HepG2 (cell line): ENCODE measurements at regions not wholly inside any gene's neighbourhood (a gene's known extent, or its start where the extent isn't known, plus 50 kb on each side); places are given as distances from the start of the nearest gene placed in this dataset.

Source experiments
- ATAC-seq: fragments of 200-7000 bp; cut with Tn5 transposase; 3 replicates; pipeline ENCODE4 v1.9.1; 2020; ENCODE audit warnings: mild to moderate bottlenecking, moderate library complexity
- BruUV-seq: library from RNA; stranded (reverse); fragments of 400-500 nt; replicated peaks from 2 replicates; lab custom pipeline; 2021; lab: Mats Ljungman, UMichigan
- CTCF ChIA-PET: fragments of 300-600 bp; formaldehyde crosslinking; extraction: SDS; loops from one replicate; lab custom pipeline; 2021; ENCODE audit warnings: low total read pairs, inconsistent platforms, low intra/inter-chr PET ratio; lab: Yijun Ruan, JAX
- POLR2A ChIA-PET: fragments of 350-600 bp; sonication (Branson Sonifier 250); formaldehyde crosslinking; loops from one replicate; lab custom pipeline; 2020; ENCODE audit warnings: antibody characterized with exemption, inconsistent platforms; lab: Yijun Ruan, JAX
- DNase-seq: peaks from one replicate; pipeline ENCODE4 v3.0.0-alpha.2; 2015; ENCODE audit warnings: low spot score
- FAIRE-seq: peaks from 3 replicates; lab custom pipeline; 2011; peaks lifted over from hg19 to GRCh38; lab: Jason Lieb, UNC
- H2AFZ ChIP-seq: one replicate; pipeline ENCODE4 v1.6.1; 2011; ENCODE audit warnings: low read length, inconsistent platforms
- H3K27ac ChIP-seq: fragments of 300-600 bp; 3 replicates; pipeline ENCODE4 v1.8.0; 2011; ENCODE audit warnings: mixed run types, mild to moderate bottlenecking, mixed read lengths, low read length, inconsistent platforms; ENCODE audit not compliant: insufficient read depth; ENCODE audit errors: extremely low read length
- H3K27me3 ChIP-seq, 2 experiments: fragments of 200-600 bp in 1 of 2; 2 replicates in 1 of 2; 3 replicates in 1 of 2; pipeline versions ENCODE4 v1.6.0 to v1.8.0; 2011; ENCODE audit warnings: low read length in 2 of 2, mild to moderate bottlenecking in 2 of 2, moderate library complexity in 2 of 2, inconsistent platforms in 1 of 2; ENCODE audit not compliant: insufficient read depth in 2 of 2, control insufficient read depth in 1 of 2
- H3K36me3 ChIP-seq, 2 experiments: fragments of 200-600 bp in 1 of 2; replicated peaks in 1 of 2; 2 replicates in 1 of 2; 3 replicates in 1 of 2; pipeline versions ENCODE4 v1.5.1 to v1.8.0; 2011; ENCODE audit warnings: low read length in 2 of 2, inconsistent platforms in 1 of 2; ENCODE audit not compliant: insufficient read depth in 2 of 2, control insufficient read depth in 1 of 2
- H3K4me1 ChIP-seq: 2 replicates; pipeline ENCODE4 v1.5.1; 2012; ENCODE audit warnings: low read length, inconsistent platforms; ENCODE audit not compliant: insufficient read depth
- H3K4me2 ChIP-seq: 2 replicates; pipeline ENCODE4 v1.6.0; 2011; ENCODE audit warnings: low read depth, low read length, inconsistent platforms
- H3K4me3 ChIP-seq, 3 experiments: fragments of 200-600 bp in 1 of 3; sonication (generic), shearing (Covaris generic) in 1 of 3; replicated peaks in 1 of 3; 2 replicates each; pipeline ENCODE4 v1.5.1; 2011 to 2016; ENCODE audit warnings: low read length in 3 of 3, inconsistent platforms in 2 of 3, low read depth in 2 of 3, mild to moderate bottlenecking in 2 of 3, control low read depth in 1 of 3, mixed read lengths in 1 of 3; ENCODE audit not compliant: insufficient read depth in 1 of 3
- H3K79me2 ChIP-seq: one replicate; pipeline ENCODE4 v1.6.1; 2011; ENCODE audit warnings: low read length, inconsistent platforms; ENCODE audit not compliant: insufficient read depth
- H3K9ac ChIP-seq: 2 replicates; pipeline ENCODE4 v1.6.0; 2011; ENCODE audit warnings: mild to moderate bottlenecking, low read depth, low read length, inconsistent platforms; ENCODE audit not compliant: insufficient read depth
- H3K9me3 ChIP-seq: 2 replicates; pipeline ENCODE4 v1.5.1; 2012; ENCODE audit warnings: mild to moderate bottlenecking, low read length
- H4K20me1 ChIP-seq: 2 replicates; pipeline ENCODE4 v1.6.0; 2011; ENCODE audit warnings: inconsistent platforms, mild to moderate bottlenecking, low read length, moderate library complexity; ENCODE audit not compliant: insufficient read depth
- ETV5 ChIP-seq: IDR thresholded peaks from 2 replicates; pipeline ENCODE4 v1.6.1; 2018; ENCODE audit warnings: missing biosample characterization, missing genetic modification reagents, inconsistent platforms, borderline replicate concordance
- MXI1 ChIP-seq: IDR thresholded peaks from 3 replicates; pipeline ENCODE4 v1.6.1; 2012; ENCODE audit warnings: low read depth, low read length, inconsistent platforms, borderline replicate concordance
- NFKBIZ ChIP-seq: IDR thresholded peaks from 2 replicates; pipeline ENCODE4 v1.6.1; 2018; ENCODE audit warnings: missing genetic modification reagents, missing compliant biosample characterization
- SIN3A ChIP-seq: IDR thresholded peaks from 2 replicates; pipeline ENCODE4 v1.6.1; 2011; ENCODE audit warnings: low read depth, mild to moderate bottlenecking, control low read depth, low read length, borderline replicate concordance
- SOX6 ChIP-seq, 2 experiments: fragments of 450-650 bp in 1 of 2; sonication (generic) in 1 of 2; formaldehyde crosslinking in 1 of 2; IDR thresholded peaks; 2 replicates each; pipeline versions ENCODE4 v1.4.0 to v1.6.1; 2017 to 2020; ENCODE audit warnings: antibody characterized with exemption in 1 of 2, mild to moderate bottlenecking in 1 of 2, missing genetic modification reagents in 1 of 2
- TBL1XR1 ChIP-seq: fragments of 150-350 bp; IDR thresholded peaks from 2 replicates; pipeline ENCODE4 v1.6.1; 2014; ENCODE audit warnings: borderline replicate concordance, low read length; ENCODE audit not compliant: partially characterized antibody
- ZBTB3 ChIP-seq: sonication (generic); formaldehyde crosslinking; IDR thresholded peaks from 2 replicates; pipeline ENCODE4 v1.4.0; 2020; ENCODE audit warnings: low read depth, mild to moderate bottlenecking, moderate library complexity, missing genetic modification reagents, borderline replicate concordance
- ZNF335 ChIP-seq: sonication (generic); formaldehyde crosslinking; IDR thresholded peaks from 2 replicates; pipeline ENCODE4 v1.4.0; 2020; ENCODE audit warnings: missing genetic modification reagents
- ZNF737 ChIP-seq: sonication (generic); formaldehyde crosslinking; IDR thresholded peaks from 2 replicates; pipeline ENCODE4 v1.5.0; 2020; ENCODE audit warnings: missing genetic modification reagents, mild to moderate bottlenecking, borderline replicate concordance
- ZSCAN20 ChIP-seq: sonication (generic); formaldehyde crosslinking; IDR thresholded peaks from 2 replicates; pipeline ENCODE4 v1.4.0; 2020; ENCODE audit warnings: missing genetic modification reagents, mild to moderate bottlenecking, borderline replicate concordance
- ZSCAN30 ChIP-seq: sonication (generic); formaldehyde crosslinking; IDR thresholded peaks from 2 replicates; pipeline ENCODE4 v1.5.0; 2020; ENCODE audit warnings: mild to moderate bottlenecking, missing genetic modification reagents
- WGBS: methylation state at CpG from one replicate; pipeline ENCODE4 v1.1.6; 2017; ENCODE audit warnings: low lambda C conversion rate; 5-methylcytosine and 5-hydroxymethylcytosine counted together
- in situ Hi-C: cut with HindIII; loops from 2 replicates; pipeline ENCODE4 v1.10.0; 2017; ENCODE audit warnings: low pct_unique_long_range_greater_than_20kb; ENCODE audit not compliant: extremely low pct_ligation_motif_present
- intact Hi-C: fragments of 100-400 bp; cut with micrococcal nuclease; formaldehyde crosslinking; loops from one replicate; pipeline ENCODE4 v1.10.0; 2022; ENCODE audit not compliant: unreplicated experiment
- TF ChIP-seq, protein P1 (sequence below): sonication (generic); formaldehyde crosslinking; IDR thresholded peaks from 2 replicates; pipeline ENCODE4 v1.9.0; 2021; ENCODE audit warnings: missing genetic modification reagents, borderline replicate concordance
- TF ChIP-seq, protein P2 (sequence below): sonication (generic); formaldehyde crosslinking; IDR thresholded peaks from 2 replicates; pipeline ENCODE4 v1.4.0; 2020; ENCODE audit warnings: missing genetic modification reagents

GRCh38 chr20:30488941-30489613 is 768.4 kb upstream of the DEFB115 start:
- ChIA-PET CTCF (no interaction called here), POLR2A (no interaction called here)
- H3K4me2 ChIP-seq: no peak overlapping the region
- TF ChIP-seq MXI1: no peak
- no peak for TF ChIP-seq NFKBIZ
- no peak for TF ChIP-seq TBL1XR1
- TF ChIP-seq, protein P1, sequence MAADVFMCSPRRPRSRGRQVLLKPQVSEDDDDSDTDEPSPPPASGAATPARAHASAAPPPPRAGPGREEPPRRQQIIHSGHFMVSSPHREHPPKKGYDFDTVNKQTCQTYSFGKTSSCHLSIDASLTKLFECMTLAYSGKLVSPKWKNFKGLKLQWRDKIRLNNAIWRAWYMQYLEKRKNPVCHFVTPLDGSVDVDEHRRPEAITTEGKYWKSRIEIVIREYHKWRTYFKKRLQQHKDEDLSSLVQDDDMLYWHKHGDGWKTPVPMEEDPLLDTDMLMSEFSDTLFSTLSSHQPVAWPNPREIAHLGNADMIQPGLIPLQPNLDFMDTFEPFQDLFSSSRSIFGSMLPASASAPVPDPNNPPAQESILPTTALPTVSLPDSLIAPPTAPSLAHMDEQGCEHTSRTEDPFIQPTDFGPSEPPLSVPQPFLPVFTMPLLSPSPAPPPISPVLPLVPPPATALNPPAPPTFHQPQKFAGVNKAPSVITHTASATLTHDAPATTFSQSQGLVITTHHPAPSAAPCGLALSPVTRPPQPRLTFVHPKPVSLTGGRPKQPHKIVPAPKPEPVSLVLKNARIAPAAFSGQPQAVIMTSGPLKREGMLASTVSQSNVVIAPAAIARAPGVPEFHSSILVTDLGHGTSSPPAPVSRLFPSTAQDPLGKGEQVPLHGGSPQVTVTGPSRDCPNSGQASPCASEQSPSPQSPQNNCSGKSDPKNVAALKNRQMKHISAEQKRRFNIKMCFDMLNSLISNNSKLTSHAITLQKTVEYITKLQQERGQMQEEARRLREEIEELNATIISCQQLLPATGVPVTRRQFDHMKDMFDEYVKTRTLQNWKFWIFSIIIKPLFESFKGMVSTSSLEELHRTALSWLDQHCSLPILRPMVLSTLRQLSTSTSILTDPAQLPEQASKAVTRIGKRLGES (CRISPR knock-in tag): no peak
- TF ChIP-seq ZSCAN30 (CRISPR knock-in tag): no peak
- TF ChIP-seq SIN3A: no peak
- TF ChIP-seq ZBTB3 (CRISPR knock-in tag): no peak
- TF ChIP-seq SOX6 (IDR thresholded peaks at IDR 0.05): no peak
- no peak for TF ChIP-seq SOX6 (CRISPR knock-in tag; IDR thresholded peaks at IDR 0.05)
- TF ChIP-seq, protein P2, sequence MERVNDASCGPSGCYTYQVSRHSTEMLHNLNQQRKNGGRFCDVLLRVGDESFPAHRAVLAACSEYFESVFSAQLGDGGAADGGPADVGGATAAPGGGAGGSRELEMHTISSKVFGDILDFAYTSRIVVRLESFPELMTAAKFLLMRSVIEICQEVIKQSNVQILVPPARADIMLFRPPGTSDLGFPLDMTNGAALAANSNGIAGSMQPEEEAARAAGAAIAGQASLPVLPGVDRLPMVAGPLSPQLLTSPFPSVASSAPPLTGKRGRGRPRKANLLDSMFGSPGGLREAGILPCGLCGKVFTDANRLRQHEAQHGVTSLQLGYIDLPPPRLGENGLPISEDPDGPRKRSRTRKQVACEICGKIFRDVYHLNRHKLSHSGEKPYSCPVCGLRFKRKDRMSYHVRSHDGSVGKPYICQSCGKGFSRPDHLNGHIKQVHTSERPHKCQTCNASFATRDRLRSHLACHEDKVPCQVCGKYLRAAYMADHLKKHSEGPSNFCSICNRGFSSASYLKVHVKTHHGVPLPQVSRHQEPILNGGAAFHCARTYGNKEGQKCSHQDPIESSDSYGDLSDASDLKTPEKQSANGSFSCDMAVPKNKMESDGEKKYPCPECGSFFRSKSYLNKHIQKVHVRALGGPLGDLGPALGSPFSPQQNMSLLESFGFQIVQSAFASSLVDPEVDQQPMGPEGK (CRISPR knock-in tag): no peak
- TF ChIP-seq ZSCAN20 (CRISPR knock-in tag): no peak
- no peak for TF ChIP-seq ZNF737 (CRISPR knock-in tag)
- TF ChIP-seq ETV5 (CRISPR knock-in tag): no peak
- TF ChIP-seq ZNF335 (CRISPR knock-in tag): no peak
- no peak overlapping the region for H2AFZ ChIP-seq
- peaks cover 72% of the 10 kb centered on the region for H3K9me3 ChIP-seq
- no peaks in the 10 kb centered on the region for H3K79me2 ChIP-seq
- in situ Hi-C loops (no loop called here), intact Hi-C loops (no loop called here)
- no peak overlapping the region for H3K27ac ChIP-seq
- no peaks in the 10 kb centered on the region for H3K36me3 ChIP-seq
- DNase-seq (no peak), ATAC-seq (no peak), FAIRE-seq (no peak)
- H3K9ac ChIP-seq: no peak overlapping the region
- no TSS peak for BruUV-seq
- 90% methylated on average over 56 of the region's 56 CpGs for WGBS
- no peaks in the 10 kb centered on the region for H3K4me1 ChIP-seq
- no peak overlapping the region for H3K4me3 ChIP-seq
- no peaks in the 10 kb centered on the region for H4K20me1 ChIP-seq
- no peaks in the 10 kb centered on the region for H3K27me3 ChIP-seq
